ENCODE measurements at regions not wholly inside any gene's neighbourhood (a gene's known extent, or its start where the extent isn't known, plus 50 kb on each side); places are given as distances from the start of the nearest gene placed in this dataset.
"Not testable (repeated sequence)": the region's sequence is repeated elsewhere in the genome, so short reads cannot be mapped to it uniquely, and the experiment has no call there.

GRCh38 chr4:10803713-10804343, 119.3 kb upstream of the CLNK start:
- Histone ChIP-seq H3K9me3 (no peaks in the 10 kb centered on the region), H3K4me3 (no peak overlapping the region), H3K36me3 (no peaks in the 10 kb centered on the region), H3K4me1 (no peaks in the 10 kb centered on the region), H3K27me3 (no peaks in the 10 kb centered on the region), H3K27ac (no peak overlapping the region)
- DNase-seq (no peak), ATAC-seq (no peak)
- intact Hi-C loops (cut with DNase I): no loop called here
- no peak for TF ChIP-seq CTCF (IDR thresholded peaks at IDR 0.05)

GRCh38 chr4:10787365-10787764, 102.8 kb upstream of the CLNK start:
- DNase-seq (no peak), ATAC-seq (no peak)
- Histone ChIP-seq H3K4me1 (no peaks in the 10 kb centered on the region), H3K27ac (no peak overlapping the region), H3K4me3 (no peak overlapping the region), H3K9me3 (no peaks in the 10 kb centered on the region), H3K27me3 (no peaks in the 10 kb centered on the region), H3K36me3 (no peaks in the 10 kb centered on the region)
- TF ChIP-seq CTCF (IDR thresholded peaks at IDR 0.05): no peak
- intact Hi-C loops (cut with DNase I): no loop called here

- Histone ChIP-seq H3K27me3 (no peaks in the 10 kb centered on the region), H3K4me1 (no peaks in the 10 kb centered on the region), H3K36me3 (no peaks in the 10 kb centered on the region), H3K4me3 (no peak overlapping the region), H3K9me3 (no peaks in the 10 kb centered on the region), H3K27ac (no peak overlapping the region)
- no peak for TF ChIP-seq CTCF (IDR thresholded peaks at IDR 0.05)
- DNase-seq: no peak
- intact Hi-C loops (cut with DNase I): no loop called here
- no peak for ATAC-seq
Observed at GRCh38 chr4:10784621-10785020, 100.1 kb upstream of the CLNK start.

- Histone ChIP-seq H3K27me3 (no peaks in the 10 kb centered on the region), H3K9me3 (no peaks in the 10 kb centered on the region), H3K4me1 (no peaks in the 10 kb centered on the region), H3K4me3 (no peak overlapping the region), H3K27ac (no peak overlapping the region), H3K36me3 (no peaks in the 10 kb centered on the region)
- DNase-seq: no peak
- intact Hi-C loops (cut with DNase I): no loop called here
- no peak for TF ChIP-seq CTCF (IDR thresholded peaks at IDR 0.05)
- ATAC-seq: no peak
Observed at GRCh38 chr4:10783351-10783750, 98.8 kb upstream of the CLNK start.

- ATAC-seq: no peak
- Histone ChIP-seq H3K27ac (no peak overlapping the region), H3K9me3 (no peaks in the 10 kb centered on the region), H3K27me3 (no peaks in the 10 kb centered on the region), H3K4me1 (no peaks in the 10 kb centered on the region), H3K4me3 (no peak overlapping the region), H3K36me3 (no peaks in the 10 kb centered on the region)
- TF ChIP-seq CTCF (IDR thresholded peaks at IDR 0.05): no peak
- intact Hi-C loops (cut with DNase I): no loop called here
- DNase-seq: no peak
Observed at GRCh38 chr4:10781805-10782204, 97.2 kb upstream of the CLNK start.

- H3K4me1 ChIP-seq; H3K9me3 ChIP-seq; H3K27ac ChIP-seq; H3K4me3 ChIP-seq; H3K27me3 ChIP-seq; H3K36me3 ChIP-seq; intact Hi-C loops (cut with DNase I); DNase-seq; ATAC-seq: not testable (repeated sequence)
Observed at GRCh38 chr4:10780803-10781202, 96.2 kb upstream of the CLNK start.

- H3K4me1 ChIP-seq; ATAC-seq; H3K36me3 ChIP-seq; H3K27ac ChIP-seq; H3K9me3 ChIP-seq; DNase-seq; intact Hi-C loops (cut with DNase I); H3K4me3 ChIP-seq; H3K27me3 ChIP-seq: not testable (repeated sequence)
Observed at GRCh38 chr4:10775132-10775531, 90.6 kb upstream of the CLNK start.
